ENCODE measurements at regions not wholly inside any gene's neighbourhood (a gene's known extent, or its start where the extent isn't known, plus 50 kb on each side); places are given as distances from the start of the nearest gene placed in this dataset.

DNA sequence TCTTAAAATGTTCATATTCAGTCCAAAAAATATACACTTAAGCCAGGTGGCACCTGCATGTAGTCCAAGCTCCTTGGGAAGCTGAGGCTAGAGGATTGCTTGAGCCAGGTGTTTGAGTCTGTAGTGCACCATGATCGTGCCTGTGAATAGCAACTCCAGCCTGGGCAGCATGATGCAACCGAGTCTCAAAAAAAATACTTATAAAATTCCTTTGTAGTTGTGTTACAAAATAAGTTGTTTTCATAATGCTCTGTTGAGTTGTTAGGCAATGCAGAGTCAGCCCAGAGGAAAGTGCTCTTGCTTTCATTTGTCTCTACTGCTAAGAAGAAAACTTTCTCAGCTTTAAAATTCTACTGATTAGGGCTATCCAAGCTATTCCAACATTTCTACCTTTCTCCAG, 442.8 kb upstream of the ARRDC4 start:
- POLR2A ChIA-PET: no interaction called here

More for the DNA sequence above, 442.8 kb upstream of the ARRDC4 start:
- H3K27me3 ChIP-seq (ENCODE audit: control insufficient read depth in 2 of 2, insufficient read depth in 2 of 2, low read length in 2 of 2): no peaks in the 10 kb centered on the region
- no peaks in the 10 kb centered on the region for H4K20me1 ChIP-seq (replicated peaks; ENCODE audit: control insufficient read depth, extremely low read depth, insufficient read depth, low read length)
- dilution Hi-C loops (cut with MboI; ENCODE audit: extremely low pct_ligation_motif_present, low sequenced_read_pairs): no loop called here
- no peak overlapping the region for H3K9ac ChIP-seq (replicated peaks; ENCODE audit: extremely low read depth, insufficient read depth, low read length)
- no peaks in the 10 kb centered on the region for H3K4me1 ChIP-seq (ENCODE audit: control insufficient read depth, extremely low read depth, insufficient read depth, low read length)
- no peaks in the 10 kb centered on the region for H3K9me3 ChIP-seq (replicated peaks; ENCODE audit: control insufficient read depth, insufficient read depth, low read length)
- intact Hi-C loops (cut with micrococcal nuclease): no loop called here
- no TSS peak for BruUV-seq (replicated peaks)
- DNase-seq (ENCODE audit: low read depth, low spot score) (no peak), FAIRE-seq (no peak)
- no peaks in the 10 kb centered on the region for H3K36me3 ChIP-seq (ENCODE audit: control insufficient read depth in 2 of 2, extremely low read depth in 1 of 2, insufficient read depth in 2 of 2, low read length in 2 of 2)
- CTCF ChIA-PET: no interaction called here
- no peak overlapping the region for H3K4me3 ChIP-seq (replicated peaks in 1 of 3; ENCODE audit: insufficient read depth in 1 of 3, low read depth in 1 of 3, low read length in 3 of 3)
- H3K79me2 ChIP-seq (ENCODE audit: control insufficient read depth, insufficient read depth, low read length): no peaks in the 10 kb centered on the region
- no peak overlapping the region for H3K4me2 ChIP-seq (ENCODE audit: insufficient read depth, low read length)
- H3K27ac ChIP-seq (ENCODE audit: insufficient read depth, low read depth, low read length): no peak overlapping the region
- H3K9me1 ChIP-seq (replicated peaks; ENCODE audit: control insufficient read depth, extremely low read depth, insufficient read depth, low read length): no peaks in the 10 kb centered on the region
- no peak overlapping the region for H2AFZ ChIP-seq (ENCODE audit: low read depth, low read length)
- TF ChIP-seq EZH2 (IDR thresholded peaks at IDR 0.05; ENCODE audit: borderline replicate concordance, low read depth, low read length, severe bottlenecking) (no peak), POLR2A (IDR thresholded peaks at IDR 0.05; ENCODE audit: low read depth, low read length) (no peak), CTCF (IDR thresholded peaks at IDR 0.05; ENCODE audit: extremely low read depth in 1 of 2, insufficient read depth in 1 of 2, low read depth in 1 of 2, low read length in 2 of 2) (no peak), FOS (IDR thresholded peaks at IDR 0.05; ENCODE audit: borderline replicate concordance, insufficient read depth, low read length) (no peak), GATA2 (IDR thresholded peaks at IDR 0.05; ENCODE audit: insufficient read depth, insufficient read length, low read depth, low read length) (no peak), JUN (IDR thresholded peaks at IDR 0.05; ENCODE audit: borderline replicate concordance, insufficient read depth, insufficient read length, low read depth) (no peak), POLR2AphosphoS5 (IDR thresholded peaks at IDR 0.05; ENCODE audit: insufficient read depth, low read depth, low read length) (no peak), MYC (IDR thresholded peaks at IDR 0.05; ENCODE audit: low read depth, low read length) (no peak)
- TF ChIP-seq, protein P1, sequence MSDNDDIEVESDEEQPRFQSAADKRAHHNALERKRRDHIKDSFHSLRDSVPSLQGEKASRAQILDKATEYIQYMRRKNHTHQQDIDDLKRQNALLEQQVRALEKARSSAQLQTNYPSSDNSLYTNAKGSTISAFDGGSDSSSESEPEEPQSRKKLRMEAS (IDR thresholded peaks at IDR 0.05; ENCODE audit: insufficient read depth, insufficient read length): no peak

Measured in endothelial cell of umbilical vein (primary cell).